Neural cell (in vitro differentiated cells): ENCODE measurements at regions not wholly inside any gene's neighbourhood (a gene's known extent, or its start where the extent isn't known, plus 50 kb on each side); places are given as distances from the start of the nearest gene placed in this dataset.

ENCODE experiments used
- H2AFZ ChIP-seq: fragments of 200-600, 300-800 bp; sonication (generic), shearing (Covaris generic); 2 replicates; pipeline ENCODE4 v1.6.0; 2014; ENCODE audit warnings: low read depth, mild to moderate bottlenecking, antibody characterized with exemption, low read length, moderate library complexity
- H3F3A ChIP-seq: fragments of 200-600 bp; shearing (Covaris generic); 2 replicates; pipeline ENCODE4 v1.6.1; 2016; ENCODE audit warnings: mild to moderate bottlenecking, moderate library complexity, mixed read lengths, antibody characterized with exemption, low read length; ENCODE audit not compliant: insufficient read depth, poor library complexity, severe bottlenecking
- H3K27ac ChIP-seq: fragments of 200-600, 300-800 bp; sonication (generic), shearing (Covaris generic); 2 replicates; pipeline ENCODE4 v1.5.1; 2014; ENCODE audit warnings: mild to moderate bottlenecking, low read length, moderate library complexity
- H3K27me3 ChIP-seq: fragments of 300-800, 200-600 bp; sonication (generic), shearing (Covaris generic); 2 replicates; pipeline ENCODE4 v1.6.0; 2014; ENCODE audit warnings: mild to moderate bottlenecking, low read depth, low read length, moderate library complexity; ENCODE audit not compliant: insufficient read depth
- H3K36me3 ChIP-seq: fragments of 300-800, 200-600 bp; sonication (generic), shearing (Covaris generic); 2 replicates; pipeline ENCODE4 v1.5.1; 2014; ENCODE audit warnings: mild to moderate bottlenecking, antibody characterized with exemption, low read length, moderate library complexity; ENCODE audit not compliant: insufficient read depth
- H3K4me2 ChIP-seq: fragments of 300-800, 200-600 bp; sonication (generic), shearing (Covaris generic); 2 replicates; pipeline ENCODE4 v1.6.0; 2014; ENCODE audit warnings: mild to moderate bottlenecking, low read length
- H3K4me3 ChIP-seq: fragments of 300-800, 200-600 bp; sonication (generic), shearing (Covaris generic); 2 replicates; pipeline ENCODE4 v1.5.1; 2014; ENCODE audit warnings: mild to moderate bottlenecking, low read length, moderate library complexity
- H3K79me2 ChIP-seq: fragments of 200-600 bp; shearing (Covaris generic); replicated peaks from 2 replicates; pipeline ENCODE4 v1.6.0; 2014; ENCODE audit warnings: mild to moderate bottlenecking, low read length, moderate library complexity; ENCODE audit not compliant: insufficient read depth
- H3K9ac ChIP-seq: fragments of 300-800, 200-600 bp; sonication (generic), shearing (Covaris generic); 2 replicates; pipeline ENCODE4 v1.6.1; 2016; ENCODE audit warnings: mild to moderate bottlenecking, low read length, mixed read lengths
- H3K9me2 ChIP-seq: fragments of 200-600 bp; shearing (Covaris generic); 2 replicates; pipeline ENCODE4 v1.6.1; 2016; ENCODE audit warnings: mild to moderate bottlenecking, low read length, mixed read lengths; ENCODE audit not compliant: insufficient read depth
- H3K9me3 ChIP-seq: fragments of 200-600, 300-800 bp; sonication (generic), shearing (Covaris generic); 2 replicates; pipeline ENCODE4 v1.6.1; 2016; ENCODE audit warnings: mild to moderate bottlenecking, mixed run types, low read length, moderate library complexity, mixed read lengths
- H4K20me1 ChIP-seq: fragments of 200-600 bp; shearing (Covaris generic); 2 replicates; pipeline ENCODE4 v1.6.1; 2016; ENCODE audit warnings: mild to moderate bottlenecking, mixed run types; ENCODE audit not compliant: insufficient read depth
- CTCF ChIP-seq: fragments of 450-650 bp; IDR thresholded peaks from 2 replicates; pipeline ENCODE4 v1.5.1; 2014; ENCODE audit warnings: antibody characterized with exemption, mild to moderate bottlenecking, moderate library complexity; ENCODE audit not compliant: poor library complexity, severe bottlenecking
- EP300 ChIP-seq: fragments of 450-650 bp; conservative IDR thresholded peaks from 2 replicates; pipeline ENCODE4 v1.6.1; 2014; ENCODE audit warnings: antibody characterized with exemption, mild to moderate bottlenecking, moderate library complexity; ENCODE audit not compliant: poor library complexity, severe bottlenecking
- EZH2 ChIP-seq: fragments of 200-600, 300-800 bp; shearing (Covaris generic), sonication (generic); IDR thresholded peaks from 2 replicates; pipeline ENCODE4 v1.6.1; 2014; ENCODE audit warnings: antibody characterized with exemption, low read length, borderline replicate concordance, mild to moderate bottlenecking; ENCODE audit not compliant: insufficient read depth, poor library complexity, severe bottlenecking
- MXI1 ChIP-seq: fragments of 450-650 bp; conservative IDR thresholded peaks from 2 replicates; pipeline ENCODE4 v1.6.1; 2014; ENCODE audit warnings: antibody characterized with exemption, mild to moderate bottlenecking; ENCODE audit not compliant: poor library complexity, severe bottlenecking
- POLR2AphosphoS5 ChIP-seq: IDR thresholded peaks from 2 replicates; pipeline ENCODE4 v1.6.1; 2012
- RAD21 ChIP-seq: fragments of 450-650 bp; conservative IDR thresholded peaks from 2 replicates; pipeline ENCODE4 v1.6.1; 2014; ENCODE audit warnings: antibody characterized with exemption, mild to moderate bottlenecking, moderate library complexity
- REST ChIP-seq: IDR thresholded peaks from 2 replicates; pipeline ENCODE4 v1.6.1; 2012; ENCODE audit warnings: borderline replicate concordance
- SMC3 ChIP-seq: fragments of 450-650 bp; conservative IDR thresholded peaks from 2 replicates; pipeline ENCODE4 v1.6.1; 2014; ENCODE audit warnings: antibody characterized with exemption, mild to moderate bottlenecking, moderate library complexity; ENCODE audit not compliant: poor library complexity
- TAF1 ChIP-seq: IDR thresholded peaks from 2 replicates; pipeline ENCODE4 v1.6.1; 2012; ENCODE audit warnings: low read depth

GRCh38 chr17:72182371-72182873 lies 61.6 kb downstream of the SOX9 start:
- no peak overlapping the region for H3K4me3 ChIP-seq
- no peak overlapping the region for H3K4me2 ChIP-seq
- H3F3A ChIP-seq, result no peaks in the 10 kb centered on the region
- no peaks in the 10 kb centered on the region for H3K27me3 ChIP-seq
- no peaks in the 10 kb centered on the region for H3K36me3 ChIP-seq
- H4K20me1 ChIP-seq, result no peaks in the 10 kb centered on the region
- H3K9me2 ChIP-seq, result no peaks in the 10 kb centered on the region
- H2AFZ ChIP-seq, result no peak overlapping the region
- no peak overlapping the region for H3K9ac ChIP-seq
- H3K9me3 ChIP-seq, result no peaks in the 10 kb centered on the region
- TF ChIP-seq POLR2AphosphoS5 (no peak), SMC3 (no peak), RAD21 (no peak), EZH2 (no peak), TAF1 (no peak), CTCF (no peak), MXI1 (no peak), REST (no peak), EP300 (no peak)
- no peak overlapping the region for H3K27ac ChIP-seq
- no peaks in the 10 kb centered on the region for H3K79me2 ChIP-seq

- Histone ChIP-seq H3K79me2 (no peaks in the 10 kb centered on the region), H3K9me2 (no peaks in the 10 kb centered on the region), H2AFZ (no peak overlapping the region), H3K9ac (no peak overlapping the region), H3K27me3 (no peaks in the 10 kb centered on the region), H3K27ac (no peak overlapping the region), H3F3A (no peaks in the 10 kb centered on the region), H3K9me3 (no peaks in the 10 kb centered on the region), H3K4me2 (no peak overlapping the region), H3K4me3 (no peak overlapping the region), H4K20me1 (no peaks in the 10 kb centered on the region), H3K36me3 (no peaks in the 10 kb centered on the region)
- TF ChIP-seq SMC3 (no peak), CTCF (no peak), EZH2 (no peak), POLR2AphosphoS5 (no peak), MXI1 (no peak), TAF1 (no peak)
Observed at GRCh38 chr17:72183194-72183685, 62.4 kb downstream of the SOX9 start.
